PC-9 (cell line): ENCODE measurements at regions not wholly inside any gene's neighbourhood (a gene's known extent, or its start where the extent isn't known, plus 50 kb on each side); places are given as distances from the start of the nearest gene placed in this dataset.

Experiments
- BruUV-seq: library from RNA; stranded (reverse); fragments of 400-500 nt; replicated peaks from 2 replicates; lab custom pipeline; 2021; lab: Mats Ljungman, UMichigan
- CTCF ChIA-PET: fragments of 300-600 bp; sonication (Branson Sonifier 250); formaldehyde crosslinking; loops from one replicate; lab custom pipeline; 2022; ENCODE audit warnings: antibody characterized with exemption; lab: Charles Lee
- POLR2A ChIA-PET: fragments of 300-600 bp; sonication (Branson Sonifier 250); formaldehyde crosslinking; loops from one replicate; lab custom pipeline; 2022; ENCODE audit warnings: antibody characterized with exemption; ENCODE audit not compliant: unreplicated experiment; lab: Charles Lee
- DNase-seq, 2 experiments: peaks; one replicate each; pipeline versions ENCODE4 v3.0.0 to v3.0.0-alpha.2; 2015 to 2022; ENCODE audit warnings: mixed read lengths in 1 of 2
- H2AFZ ChIP-seq: fragments of 200-600 bp; sonication (generic); 2 replicates; pipeline ENCODE4 v1.8.1; 2017; ENCODE audit warnings: antibody characterized with exemption
- H3F3A ChIP-seq: fragments of 200-600 bp; sonication (generic); 2 replicates; pipeline ENCODE4 v1.8.1; 2017; ENCODE audit warnings: antibody characterized with exemption, mild to moderate bottlenecking, low read depth; ENCODE audit not compliant: insufficient read depth
- H3K27ac ChIP-seq: fragments of 200-600 bp; sonication (generic); 2 replicates; pipeline ENCODE4 v1.6.1; 2016; ENCODE audit warnings: mixed run types
- H3K27me3 ChIP-seq: fragments of 200-600 bp; sonication (generic); 2 replicates; pipeline ENCODE4 v1.6.1; 2016; ENCODE audit warnings: low read depth, mixed run types; ENCODE audit not compliant: insufficient read depth
- H3K36me3 ChIP-seq: fragments of 200-600 bp; sonication (generic); 2 replicates; pipeline ENCODE4 v1.6.1; 2016; ENCODE audit warnings: low read depth, mixed run types
- H3K4me1 ChIP-seq: fragments of 200-600 bp; sonication (generic); replicated peaks from 2 replicates; pipeline ENCODE4 v1.6.1; 2016; ENCODE audit warnings: mixed run types; ENCODE audit not compliant: insufficient read depth
- H3K4me2 ChIP-seq: fragments of 200-600 bp; sonication (generic); 2 replicates; pipeline ENCODE4 v1.6.1; 2017; ENCODE audit warnings: mixed run types
- H3K4me3 ChIP-seq: fragments of 200-600 bp; sonication (generic); 2 replicates; pipeline ENCODE4 v1.6.1; 2016; ENCODE audit warnings: mixed run types
- H3K79me2 ChIP-seq: fragments of 200-600 bp; sonication (generic); 2 replicates; pipeline ENCODE4 v1.6.1; 2017; ENCODE audit warnings: low read depth, mixed run types
- H3K9me2 ChIP-seq: fragments of 200-600 bp; sonication (generic); 2 replicates; pipeline ENCODE4 v1.8.1; 2017; ENCODE audit warnings: mild to moderate bottlenecking; ENCODE audit not compliant: insufficient read depth
- H3K9me3 ChIP-seq: fragments of 200-600 bp; sonication (generic); 2 replicates; pipeline ENCODE4 v1.8.1; 2016; ENCODE audit warnings: low read depth; ENCODE audit not compliant: insufficient read depth
- H4K20me1 ChIP-seq: fragments of 200-600 bp; sonication (generic); 2 replicates; pipeline ENCODE4 v1.8.1; 2017; ENCODE audit not compliant: insufficient read depth
- EZH2 ChIP-seq: fragments of 200-600 bp; sonication (generic); IDR thresholded peaks from 2 replicates; pipeline ENCODE4 v1.8.0; 2017; ENCODE audit warnings: antibody characterized with exemption, low read depth
- intact Hi-C: fragments of 100-400 bp; cut with micrococcal nuclease; formaldehyde crosslinking; loops from one replicate; pipeline ENCODE4 v1.10.0; 2022; ENCODE audit not compliant: unreplicated experiment
- TF ChIP-seq, protein P1 (sequence below): fragments of 200-600 bp; sonication (generic); conservative IDR thresholded peaks from 2 replicates; pipeline ENCODE4 v1.6.1; 2017; ENCODE audit warnings: mixed run types, antibody characterized with exemption, mild to moderate bottlenecking, moderate library complexity

DNA sequence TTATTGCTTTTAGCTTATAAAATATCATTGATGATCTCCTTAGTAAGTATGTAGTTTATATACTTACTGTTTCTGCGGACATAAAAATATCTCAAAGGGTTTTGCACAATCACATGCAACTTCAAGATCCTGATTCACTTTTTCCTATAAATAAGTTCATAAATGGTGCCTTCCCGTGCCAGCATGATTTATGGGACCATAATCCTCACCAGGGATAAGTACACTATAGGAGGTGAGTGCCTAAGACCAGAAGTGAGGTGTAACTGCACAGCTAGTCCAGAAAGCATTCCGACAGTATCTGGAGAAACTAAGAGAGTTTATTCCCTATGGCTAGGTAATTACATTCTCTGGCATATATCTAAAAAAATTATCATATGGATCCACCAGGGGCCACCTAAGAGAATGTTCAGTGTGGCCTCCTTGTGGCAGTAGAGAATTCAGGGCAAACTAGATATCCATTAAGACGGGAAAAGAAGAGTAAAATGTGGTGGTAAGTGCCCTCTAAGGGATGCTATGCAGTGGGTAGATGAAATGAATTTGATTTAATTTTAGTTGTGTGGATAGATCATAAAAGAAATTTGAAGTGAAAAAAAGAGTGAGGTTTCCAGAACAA, 402.5 kb upstream of the SLC24A2 start:
- DNase-seq: no peak
- Histone ChIP-seq H3K9me2 (no peaks in the 10 kb centered on the region), H3K9me3 (no peaks in the 10 kb centered on the region), H3K4me3 (no peak overlapping the region), H3K36me3 (no peaks in the 10 kb centered on the region), H3K4me2 (no peak overlapping the region), H2AFZ (no peak overlapping the region), H3F3A (no peaks in the 10 kb centered on the region), H3K27ac (no peak overlapping the region), H3K27me3 (0 out of 2 replicates have a peak, but pooled peaks cover 5% of the 10 kb centered on the region), H3K79me2 (no peaks in the 10 kb centered on the region), H3K4me1 (no peaks in the 10 kb centered on the region), H4K20me1 (no peaks in the 10 kb centered on the region)
- intact Hi-C loops: no loop called here
- CTCF ChIA-PET: interaction anchor here (0.7 kb wide), 1 partner anchor 1055 kb away, joined by 5 read pairs; no protein-coding TSS in a partner anchor
- POLR2A ChIA-PET: interaction anchor here (0.6 to 0.7 kb wide), 2 partner anchors 727 to 752 kb away, joined by 3 to 4 read pairs; no protein-coding TSS in a partner anchor
- BruUV-seq: no TSS peak
- TF ChIP-seq, protein P1, sequence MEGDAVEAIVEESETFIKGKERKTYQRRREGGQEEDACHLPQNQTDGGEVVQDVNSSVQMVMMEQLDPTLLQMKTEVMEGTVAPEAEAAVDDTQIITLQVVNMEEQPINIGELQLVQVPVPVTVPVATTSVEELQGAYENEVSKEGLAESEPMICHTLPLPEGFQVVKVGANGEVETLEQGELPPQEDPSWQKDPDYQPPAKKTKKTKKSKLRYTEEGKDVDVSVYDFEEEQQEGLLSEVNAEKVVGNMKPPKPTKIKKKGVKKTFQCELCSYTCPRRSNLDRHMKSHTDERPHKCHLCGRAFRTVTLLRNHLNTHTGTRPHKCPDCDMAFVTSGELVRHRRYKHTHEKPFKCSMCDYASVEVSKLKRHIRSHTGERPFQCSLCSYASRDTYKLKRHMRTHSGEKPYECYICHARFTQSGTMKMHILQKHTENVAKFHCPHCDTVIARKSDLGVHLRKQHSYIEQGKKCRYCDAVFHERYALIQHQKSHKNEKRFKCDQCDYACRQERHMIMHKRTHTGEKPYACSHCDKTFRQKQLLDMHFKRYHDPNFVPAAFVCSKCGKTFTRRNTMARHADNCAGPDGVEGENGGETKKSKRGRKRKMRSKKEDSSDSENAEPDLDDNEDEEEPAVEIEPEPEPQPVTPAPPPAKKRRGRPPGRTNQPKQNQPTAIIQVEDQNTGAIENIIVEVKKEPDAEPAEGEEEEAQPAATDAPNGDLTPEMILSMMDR: no peak

DNA sequence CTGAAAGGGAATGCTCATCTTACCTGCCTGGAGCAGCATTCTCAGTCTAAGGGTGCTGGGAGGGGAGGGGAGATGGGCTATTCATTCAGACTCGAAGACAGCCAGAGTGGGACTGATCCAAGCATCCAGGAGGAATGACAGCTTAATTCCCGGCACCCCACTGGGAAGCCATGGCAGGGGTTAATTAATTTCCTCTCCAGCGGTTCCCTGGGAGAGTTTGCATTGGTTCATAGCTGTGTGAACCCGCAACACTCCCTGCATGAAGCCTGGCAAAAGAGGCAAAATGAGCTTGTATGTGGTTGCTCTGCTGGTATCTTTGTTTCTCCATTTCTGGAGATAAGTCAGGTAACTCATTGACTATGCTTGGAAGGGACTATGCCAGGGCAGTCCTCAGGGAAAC, 401.0 kb upstream of the SLC24A2 start:
- H3K4me3 ChIP-seq: no peak overlapping the region
- intact Hi-C loops: no loop called here
- no peaks in the 10 kb centered on the region for H3K4me1 ChIP-seq
- DNase-seq: no peak
- CTCF ChIA-PET: no interaction called here
- H3K9me2 ChIP-seq: no peaks in the 10 kb centered on the region
- H3K36me3 ChIP-seq: no peaks in the 10 kb centered on the region
- H3K9me3 ChIP-seq: no peaks in the 10 kb centered on the region
- no peak for TF ChIP-seq EZH2
- TF ChIP-seq, protein P1: no peak
- no peaks in the 10 kb centered on the region for H4K20me1 ChIP-seq
- no peak overlapping the region for H3K4me2 ChIP-seq
- no peak overlapping the region for H3K27ac ChIP-seq
- H2AFZ ChIP-seq: no peak overlapping the region
- no peaks in the 10 kb centered on the region for H3K79me2 ChIP-seq
- 0 out of 2 replicates have a peak, but pooled peaks cover 5% of the 10 kb centered on the region for H3K27me3 ChIP-seq
- no peaks in the 10 kb centered on the region for H3F3A ChIP-seq
- POLR2A ChIA-PET: no interaction called here
- no TSS peak for BruUV-seq

DNA sequence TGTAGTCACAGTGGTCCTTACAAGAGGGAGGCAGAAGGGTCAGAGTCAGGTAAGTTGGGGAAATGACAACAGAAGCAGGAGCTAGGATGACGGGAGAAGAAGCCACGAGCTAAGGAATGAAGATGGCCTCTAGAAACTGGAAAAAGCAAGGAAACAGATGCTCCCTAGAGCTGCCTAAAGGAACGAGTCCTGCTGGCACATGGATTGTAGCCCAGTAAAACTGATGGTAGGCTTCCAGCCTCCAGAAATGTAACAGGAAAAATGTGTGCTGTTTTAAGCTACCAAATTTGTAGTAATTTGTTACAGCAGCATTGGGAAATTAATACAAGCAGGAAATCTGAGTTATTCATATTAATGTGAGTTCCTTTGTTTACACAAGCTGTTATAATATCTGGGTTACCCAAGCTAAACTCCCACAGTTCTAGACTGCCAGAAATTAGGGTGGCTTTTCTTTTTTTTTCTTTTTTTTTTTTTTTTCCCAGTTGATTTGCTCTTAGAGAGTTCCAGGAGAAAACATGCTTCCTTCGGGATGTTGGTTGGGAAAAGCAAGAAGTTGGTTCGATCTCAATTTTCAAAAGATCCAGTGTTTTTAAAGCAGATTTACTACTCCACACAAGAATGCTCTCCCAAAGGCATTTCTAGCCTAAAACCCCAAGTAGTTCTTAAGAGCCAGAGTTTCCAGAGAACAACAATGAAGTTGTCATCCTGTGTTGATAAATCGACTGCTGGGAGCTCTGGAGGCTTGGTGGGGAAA, 400.0 kb upstream of the SLC24A2 start:
- H3K9me3 ChIP-seq: no peaks in the 10 kb centered on the region
- H3K36me3 ChIP-seq: no peaks in the 10 kb centered on the region
- H3K4me3 ChIP-seq: no peak overlapping the region
- DNase-seq: no peak
- no peak overlapping the region for H3K4me2 ChIP-seq
- H3K9me2 ChIP-seq: no peaks in the 10 kb centered on the region
- no peaks in the 10 kb centered on the region for H4K20me1 ChIP-seq
- H2AFZ ChIP-seq: no peak overlapping the region
- ChIA-PET CTCF (no interaction called here), POLR2A (no interaction called here)
- intact Hi-C loops: no loop called here
- H3K79me2 ChIP-seq: no peaks in the 10 kb centered on the region
- H3K27ac ChIP-seq: no peak overlapping the region
- H3K4me1 ChIP-seq: no peaks in the 10 kb centered on the region
- TF ChIP-seq EZH2: no peak
- H3K27me3 ChIP-seq: 0 out of 2 replicates have a peak, but pooled peaks cover 5% of the 10 kb centered on the region
- BruUV-seq: no TSS peak
- H3F3A ChIP-seq: no peaks in the 10 kb centered on the region
